Panc1 (cell line): ENCODE measurements at regions not wholly inside any gene's neighbourhood (a gene's known extent, or its start where the extent isn't known, plus 50 kb on each side); places are given as distances from the start of the nearest gene placed in this dataset.

Experiments
- ATAC-seq: fragments of 200-7000 bp; cut with Tn5 transposase; 2 replicates; pipeline ENCODE4 v1.9.1; 2020; ENCODE audit warnings: mild to moderate bottlenecking, moderate library complexity
- BruUV-seq: library from RNA; stranded (reverse); fragments of 400-500 nt; replicated peaks from 2 replicates; lab custom pipeline; 2021; lab: Mats Ljungman, UMichigan
- CTCF ChIA-PET: fragments of 300-600 bp; sonication (Branson Sonifier 250); formaldehyde crosslinking; loops from one replicate; lab custom pipeline; 2022; ENCODE audit warnings: antibody characterized with exemption; lab: Charles Lee
- POLR2A ChIA-PET: fragments of 300-600 bp; sonication (Branson Sonifier 250); formaldehyde crosslinking; loops from one replicate; lab custom pipeline; 2022; ENCODE audit warnings: antibody characterized with exemption; lab: Charles Lee
- DNase-seq: peaks from one replicate; pipeline ENCODE4 v3.0.0-alpha.2; 2010; ENCODE audit warnings: low read depth, low spot score
- H3K27ac ChIP-seq: 2 replicates; pipeline ENCODE4 v1.5.1; 2011; ENCODE audit warnings: mild to moderate bottlenecking, low read length, inconsistent platforms
- H3K27me3 ChIP-seq: fragments of 200-500 bp; sonication (Bioruptor generic); 2 replicates; pipeline ENCODE4 v1.6.0; 2014; ENCODE audit warnings: low read length, inconsistent platforms; ENCODE audit not compliant: control insufficient read depth, insufficient read depth
- H3K36me3 ChIP-seq: fragments of 200-500 bp; sonication (Bioruptor generic); 2 replicates; pipeline ENCODE4 v1.5.1; 2014; ENCODE audit warnings: inconsistent platforms, mild to moderate bottlenecking, low read length, moderate library complexity; ENCODE audit not compliant: control insufficient read depth, insufficient read depth
- H3K4me1 ChIP-seq: 2 replicates; pipeline ENCODE4 v1.5.1; 2011; ENCODE audit warnings: inconsistent platforms, mild to moderate bottlenecking, low read length, moderate library complexity; ENCODE audit not compliant: control insufficient read depth, insufficient read depth
- H3K4me3 ChIP-seq, 2 experiments: 2 replicates each; pipeline ENCODE4 v1.5.1; 2011 to 2012; ENCODE audit warnings: low read depth in 2 of 2, low read length in 2 of 2, mild to moderate bottlenecking in 2 of 2, inconsistent platforms in 1 of 2, moderate library complexity in 1 of 2
- H3K9me3 ChIP-seq: fragments of 200-500 bp; sonication (Bioruptor generic); 2 replicates; pipeline ENCODE4 v1.5.1; 2014; ENCODE audit warnings: low read depth, mild to moderate bottlenecking, inconsistent platforms, low read length, moderate library complexity; ENCODE audit not compliant: control insufficient read depth, insufficient read depth
- CTCF ChIP-seq: fragments of 450-650 bp; IDR thresholded peaks from 2 replicates; pipeline ENCODE4 v1.5.1; 2017; ENCODE audit warnings: mild to moderate bottlenecking
- POLR2AphosphoS5 ChIP-seq: IDR thresholded peaks from 2 replicates; pipeline ENCODE4 v1.6.1; 2012; ENCODE audit warnings: mild to moderate bottlenecking, low read depth, low read length, moderate library complexity
- REST ChIP-seq, 2 experiments: IDR thresholded peaks; 2 replicates each; pipeline ENCODE4 v1.6.1; 2011 to 2012; ENCODE audit warnings: low read depth in 2 of 2, control low read depth in 1 of 2, low read length in 1 of 2, mild to moderate bottlenecking in 1 of 2, moderate library complexity in 1 of 2; ENCODE audit not compliant: insufficient read depth in 1 of 2
- SIN3A ChIP-seq: IDR thresholded peaks from 2 replicates; pipeline ENCODE4 v1.6.1; 2012; ENCODE audit warnings: low read depth, mild to moderate bottlenecking, low read length, moderate library complexity, borderline replicate concordance; ENCODE audit not compliant: insufficient read depth
- TCF7L2 ChIP-seq: IDR thresholded peaks from 2 replicates; pipeline ENCODE4 v1.6.1; 2011; ENCODE audit warnings: mild to moderate bottlenecking, low read depth, low read length, inconsistent platforms
- in situ Hi-C: cut with HindIII; loops from 2 replicates; pipeline ENCODE4 v1.10.0; 2016; ENCODE audit warnings: low sequenced_read_pairs, low pct_unique_long_range_greater_than_20kb
- intact Hi-C: fragments of 100-400 bp; cut with micrococcal nuclease; formaldehyde crosslinking; loops from one replicate; pipeline ENCODE4 v1.10.0; 2022; ENCODE audit not compliant: unreplicated experiment

GRCh38 chr1:108036796-108037562 is 72.0 kb upstream of the VAV3 start:
- ATAC-seq (no peak), DNase-seq (no peak)
- no TSS peak for BruUV-seq
- Histone ChIP-seq H3K36me3 (no peaks in the 10 kb centered on the region), H3K4me1 (no peaks in the 10 kb centered on the region), H3K9me3 (no peaks in the 10 kb centered on the region), H3K27ac (no peak overlapping the region), H3K27me3 (no peaks in the 10 kb centered on the region), H3K4me3 (no peak overlapping the region)
- POLR2A ChIA-PET, result no interaction called here
- TF ChIP-seq TCF7L2 (no peak), REST (IDR thresholded peaks at IDR 0.05; ENCODE audit: insufficient read depth in 1 of 2, low read depth in 2 of 2, low read length in 1 of 2) (no peak), SIN3A (no peak), POLR2AphosphoS5 (no peak), CTCF (no peak)
- in situ Hi-C loops (no loop called here), intact Hi-C loops (no loop called here)
- CTCF ChIA-PET, result no interaction called here

- in situ Hi-C loops, result no loop called here
- ATAC-seq, result no peak
- intact Hi-C loops, result no loop called here
- H3K27ac ChIP-seq, result no peak overlapping the region
- no peak for TF ChIP-seq CTCF
- no peak for TF ChIP-seq SIN3A
- TF ChIP-seq TCF7L2, result no peak
- TF ChIP-seq POLR2AphosphoS5, result no peak
- TF ChIP-seq REST (IDR thresholded peaks at IDR 0.05; ENCODE audit: insufficient read depth in 1 of 2, low read depth in 2 of 2, low read length in 1 of 2), result no peak
- BruUV-seq, result no TSS peak
- H3K4me1 ChIP-seq, result no peaks in the 10 kb centered on the region
- H3K4me3 ChIP-seq, result no peak overlapping the region
- no peaks in the 10 kb centered on the region for H3K36me3 ChIP-seq
- POLR2A ChIA-PET, result no interaction called here
- DNase-seq, result no peak
- no peaks in the 10 kb centered on the region for H3K9me3 ChIP-seq
- CTCF ChIA-PET, result no interaction called here
- no peaks in the 10 kb centered on the region for H3K27me3 ChIP-seq
These were observed 69.4 kb upstream of the VAV3 start for GRCh38 chr1:108034396-108034795.
